ENCODE measurements at regions not wholly inside any gene's neighbourhood (a gene's known extent, or its start where the extent isn't known, plus 50 kb on each side); places are given as distances from the start of the nearest gene placed in this dataset.

- RAD21 ChIA-PET (ENCODE audit: low non-redundant PET in 1 of 2, low total read pairs in 2 of 2, uncharacterized antibody in 2 of 2, unreplicated experiment in 2 of 2): interaction anchor here in 1 of 2 experiments (0.8 kb wide), 1 partner anchor 631 kb away, joined by 3 read pairs; no protein-coding TSS in a partner anchor
- Histone ChIP-seq H3K27me3 (ENCODE audit: insufficient read depth, low read length) (no peaks in the 10 kb centered on the region), H3K4me2 (ENCODE audit: low read length) (no peak overlapping the region), H3K36me3 (ENCODE audit: control insufficient read depth in 1 of 2, insufficient read depth in 2 of 2, low read length in 2 of 2) (no peaks in the 10 kb centered on the region), H3K4me1 (ENCODE audit: control insufficient read depth in 1 of 2, insufficient read depth in 2 of 2, low read length in 2 of 2) (no peaks in the 10 kb centered on the region), H3K9me2 (ENCODE audit: insufficient read depth) (no peaks in the 10 kb centered on the region), H2AFZ (ENCODE audit: low read depth, low read length, poor library complexity, severe bottlenecking) (no peak overlapping the region), H3K9ac (ENCODE audit: low read length) (no peak overlapping the region), H3K79me2 (ENCODE audit: insufficient read depth, low read length) (no peaks in the 10 kb centered on the region), H3K9me3 (ENCODE audit: control insufficient read depth in 1 of 2, insufficient read depth in 1 of 2, low read depth in 1 of 2, low read length in 2 of 2) (no peaks in the 10 kb centered on the region), H3K27ac (ENCODE audit: low read depth, low read length) (no peak overlapping the region), H3K4me3 (replicated peaks in 1 of 2; ENCODE audit: low read depth in 1 of 2, low read length in 2 of 2) (no peak overlapping the region), H4K20me1 (ENCODE audit: insufficient read depth) (no peaks in the 10 kb centered on the region)
- CTCF ChIA-PET: no interaction called here
- POLR2A ChIA-PET: no interaction called here
- no peak for TF ChIP-seq ATF3 (IDR thresholded peaks at IDR 0.05)
- no peak for TF ChIP-seq ZFX (IDR thresholded peaks at IDR 0.05)
- TF ChIP-seq CTCF (IDR thresholded peaks at IDR 0.05 in 2 of 3, conservative IDR thresholded peaks at IDR 0.05 in 1 of 3; ENCODE audit: borderline replicate concordance in 1 of 3, insufficient read depth in 1 of 3, low read depth in 2 of 3, low read length in 2 of 3): no peak
- TF ChIP-seq EZH2phosphoT487 (IDR thresholded peaks at IDR 0.05; ENCODE audit: borderline replicate concordance): no peak
- TF ChIP-seq EZH2 (IDR thresholded peaks at IDR 0.05): no peak
- no peak for TF ChIP-seq ZBTB33 (IDR thresholded peaks at IDR 0.05; ENCODE audit: extremely low read depth, insufficient replicate concordance, low read length)
- no peak for TF ChIP-seq JUND (IDR thresholded peaks at IDR 0.05)
- no peak for TF ChIP-seq POLR2A (IDR thresholded peaks at IDR 0.05; ENCODE audit: borderline replicate concordance, extremely low read depth, insufficient read depth, insufficient read length)
- TF ChIP-seq YY1 (IDR thresholded peaks at IDR 0.05; ENCODE audit: extremely low read depth, insufficient replicate concordance, low read depth, low read length): no peak
- DNase-seq (ENCODE audit: low read depth, low spot score): no peak
- BruUV-seq (replicated peaks): no TSS peak
- intact Hi-C loops (cut with micrococcal nuclease): no loop called here
- no peak for ATAC-seq
Measured at GRCh38 chr2:195214072-195214471, 443.0 kb upstream of the SLC39A10 start.

All from HCT116 (cell line).